ENCODE measurements at regions not wholly inside any gene's neighbourhood (a gene's known extent, or its start where the extent isn't known, plus 50 kb on each side); places are given as distances from the start of the nearest gene placed in this dataset.

DNA sequence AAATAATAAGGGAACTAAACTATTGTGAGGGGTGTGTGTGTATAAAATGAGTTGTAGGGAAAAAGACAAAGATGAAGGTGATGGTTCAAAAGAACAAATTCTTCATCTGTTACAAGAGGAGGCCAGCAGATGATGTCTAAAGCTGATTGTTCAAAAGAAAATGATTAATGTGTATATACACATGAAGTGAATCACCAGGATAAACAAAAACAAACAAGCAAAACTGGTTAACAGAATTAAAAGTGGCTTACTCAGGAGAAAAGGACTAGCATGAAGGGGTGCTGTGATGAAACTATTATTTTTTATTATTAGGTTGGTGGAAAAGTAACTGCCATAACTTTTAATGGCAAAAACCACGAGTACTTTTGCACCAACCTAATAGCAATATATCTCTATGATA lies 348.4 kb downstream of the BCL11B start:
- H4K20me1 ChIP-seq (ENCODE audit: insufficient read depth, low read length) = no peaks in the 10 kb centered on the region
- H2AFZ ChIP-seq (replicated peaks; ENCODE audit: low read length, poor library complexity) = no peak overlapping the region
- no peaks in the 10 kb centered on the region for H3K79me1 ChIP-seq (ENCODE audit: low read depth in 1 of 2, low read length in 2 of 2)
- dilution Hi-C loops (cut with HindIII; ENCODE audit: low sequenced_read_pairs, unreplicated experiment) (no loop called here), in situ Hi-C loops (cut with MboI; ENCODE audit: low sequenced_read_pairs) (no loop called here), intact Hi-C loops (cut with micrococcal nuclease) (no loop called here)
- H3K27ac ChIP-seq (ENCODE audit: insufficient read depth, low read length) = no peak overlapping the region
- H2AK5ac ChIP-seq (ENCODE audit: low read depth, low read length) = no peak overlapping the region
- H4K5ac ChIP-seq (ENCODE audit: low read depth, low read length) = no peak overlapping the region
- TF ChIP-seq, protein P1, sequence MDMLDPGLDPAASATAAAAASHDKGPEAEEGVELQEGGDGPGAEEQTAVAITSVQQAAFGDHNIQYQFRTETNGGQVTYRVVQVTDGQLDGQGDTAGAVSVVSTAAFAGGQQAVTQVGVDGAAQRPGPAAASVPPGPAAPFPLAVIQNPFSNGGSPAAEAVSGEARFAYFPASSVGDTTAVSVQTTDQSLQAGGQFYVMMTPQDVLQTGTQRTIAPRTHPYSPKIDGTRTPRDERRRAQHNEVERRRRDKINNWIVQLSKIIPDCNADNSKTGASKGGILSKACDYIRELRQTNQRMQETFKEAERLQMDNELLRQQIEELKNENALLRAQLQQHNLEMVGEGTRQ (IDR thresholded peaks at IDR 0.05; ENCODE audit: low read depth, low read length) = no peak
- TF ChIP-seq RAD21 (IDR thresholded peaks at IDR 0.05; ENCODE audit: low read length) = no peak
- no peak for TF ChIP-seq POLR2A (IDR thresholded peaks at IDR 0.05; ENCODE audit: low read depth, low read length)
- no peak for TF ChIP-seq CEBPB (IDR thresholded peaks at IDR 0.05; ENCODE audit: low read depth, low read length)
- TF ChIP-seq FOS (IDR thresholded peaks at IDR 0.05; ENCODE audit: low read depth, low read length) = no peak
- TF ChIP-seq SMC3 (IDR thresholded peaks at IDR 0.05; ENCODE audit: low read depth, low read length) = no peak
- no peak for TF ChIP-seq CHD1 (IDR thresholded peaks at IDR 0.05; ENCODE audit: low read depth, low read length)
- no peak for TF ChIP-seq MAFK (IDR thresholded peaks at IDR 0.05; ENCODE audit: low read depth, low read length)
- TF ChIP-seq ELK1 (IDR thresholded peaks at IDR 0.05; ENCODE audit: borderline replicate concordance, low read depth, low read length) = no peak
- TF ChIP-seq MXI1 (IDR thresholded peaks at IDR 0.05; ENCODE audit: borderline replicate concordance, low read depth, low read length) = no peak
- no peak for TF ChIP-seq CTCF (conservative IDR thresholded peaks at IDR 0.05; ENCODE audit: low read depth, low read length)
- TF ChIP-seq RFX5 (IDR thresholded peaks at IDR 0.05; ENCODE audit: low read depth, low read length) = no peak
- no peak for DNase-seq
- H3K14ac ChIP-seq (replicated peaks; ENCODE audit: low read depth, low read length) = no peak overlapping the region
- no peaks in the 10 kb centered on the region for H3K4me1 ChIP-seq (ENCODE audit: control insufficient read depth, insufficient read depth, low read length)
- no peak overlapping the region for H2BK5ac ChIP-seq (ENCODE audit: low read depth, low read length, poor library complexity, severe bottlenecking)
- no peak overlapping the region for H2BK15ac ChIP-seq (ENCODE audit: low read depth, low read length)
- peaks cover 30% of the 10 kb centered on the region for H3K9me3 ChIP-seq (ENCODE audit: control insufficient read depth, insufficient read depth, low read length)
- H2BK20ac ChIP-seq (ENCODE audit: low read depth, low read length) = no peak overlapping the region
- H3K4ac ChIP-seq (ENCODE audit: low read depth, low read length) = no peak overlapping the region
- BruUV-seq (replicated peaks) = no TSS peak
- H3K56ac ChIP-seq (ENCODE audit: extremely low read depth, insufficient read depth, low read length) = no peak overlapping the region
- H3K23ac ChIP-seq (ENCODE audit: low read depth, low read length) = no peak overlapping the region
- no peaks in the 10 kb centered on the region for H3K36me3 ChIP-seq (ENCODE audit: control insufficient read depth, insufficient read depth, low read length)
- no peak overlapping the region for H3K4me3 ChIP-seq (ENCODE audit: insufficient read depth, low read depth, low read length)
- no peak overlapping the region for H2AK9ac ChIP-seq (replicated peaks; ENCODE audit: low read depth, low read length, poor library complexity)
- no peak overlapping the region for H4K8ac ChIP-seq (ENCODE audit: low read depth in 2 of 2, low read length in 2 of 2)
- ChIA-PET POLR2A (ENCODE audit: unreplicated experiment) (no interaction called here), CTCF (no interaction called here)
- no peak overlapping the region for H3K9ac ChIP-seq (ENCODE audit: low read depth, low read length)
- H3K27me3 ChIP-seq (ENCODE audit: control insufficient read depth, insufficient read depth, low read length) = no peaks in the 10 kb centered on the region
- no peak overlapping the region for H2BK120ac ChIP-seq (ENCODE audit: low read depth, low read length)
- H3K9me1 ChIP-seq (ENCODE audit: insufficient read depth, low read length) = no peaks in the 10 kb centered on the region
- no peak overlapping the region for H3K18ac ChIP-seq (ENCODE audit: low read depth, low read length)
- no peak overlapping the region for H4K91ac ChIP-seq (ENCODE audit: insufficient read depth, low read depth, low read length)
- H3K4me2 ChIP-seq (ENCODE audit: low read depth, low read length) = no peak overlapping the region
- no peak for ATAC-seq (ENCODE audit: low read depth)
- WGBS, 2 experiments (ENCODE audit: extremely low coverage in 2 of 2, insufficient read length in 1 of 2) = no CpG with 5 or more reads among the region's 1 CpG

All from IMR-90 (cell line).